Hepatocyte (in vitro differentiated cells): ENCODE measurements at regions not wholly inside any gene's neighbourhood (a gene's known extent, or its start where the extent isn't known, plus 50 kb on each side); places are given as distances from the start of the nearest gene placed in this dataset.

Experiments
- EZH2 ChIP-seq: fragments of 200-600 bp; sonication (generic); IDR thresholded peaks from 2 replicates; pipeline ENCODE4 v1.6.1; 2016; ENCODE audit warnings: antibody characterized with exemption, mild to moderate bottlenecking, borderline replicate concordance
- EZH2phosphoT487 ChIP-seq: fragments of 200-600 bp; sonication (generic); IDR thresholded peaks from one replicate; pipeline ENCODE4 v1.6.1; 2018; ENCODE audit warnings: antibody characterized with exemption, mild to moderate bottlenecking, low read depth, moderate library complexity; ENCODE audit not compliant: unreplicated experiment, severe bottlenecking
- TF ChIP-seq, protein P1 (sequence below): fragments of 200-600 bp; sonication (generic); IDR thresholded peaks from 2 replicates; pipeline ENCODE4 v1.5.1; 2016; ENCODE audit warnings: antibody characterized with exemption, mild to moderate bottlenecking; ENCODE audit not compliant: poor library complexity

DNA sequence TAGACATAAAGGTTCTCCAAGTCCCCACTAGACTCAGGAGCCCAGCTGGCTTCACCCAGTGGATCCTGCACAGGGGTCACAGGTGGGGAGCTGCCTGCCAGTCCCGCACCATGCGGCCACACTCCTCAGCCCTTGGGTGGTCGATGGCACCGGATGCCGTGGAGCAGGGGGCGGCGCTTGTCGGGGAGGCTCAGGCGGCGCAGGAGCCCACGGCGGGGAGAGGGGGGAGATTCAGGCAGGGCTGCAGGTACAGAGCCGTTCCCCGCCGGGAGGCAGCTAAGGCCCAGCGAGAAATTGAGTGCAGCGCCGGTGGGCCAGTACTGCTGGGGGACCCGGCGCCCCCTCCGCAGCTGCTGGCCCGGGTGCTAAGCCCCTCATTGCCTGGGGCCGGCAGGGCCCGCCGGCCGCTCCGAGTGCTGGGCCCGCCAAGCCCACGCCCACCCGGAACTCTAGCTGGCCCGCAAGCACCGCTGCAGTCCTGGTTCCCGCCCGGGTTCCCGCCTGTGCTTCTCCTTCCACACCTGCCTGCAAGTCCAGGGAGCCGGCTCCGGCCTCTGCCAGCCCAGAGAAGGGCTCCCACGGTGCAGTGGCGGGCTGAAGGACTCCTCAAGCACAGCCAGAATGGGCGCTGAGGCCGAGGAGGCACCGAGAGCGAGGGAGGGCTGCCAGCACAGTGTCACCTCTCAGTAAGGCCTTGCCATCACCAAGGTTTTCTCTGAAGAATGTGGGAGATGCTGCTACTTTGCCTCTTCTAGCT is 58.4 kb upstream of the PPP1R12A start:
- TF ChIP-seq, protein P1, sequence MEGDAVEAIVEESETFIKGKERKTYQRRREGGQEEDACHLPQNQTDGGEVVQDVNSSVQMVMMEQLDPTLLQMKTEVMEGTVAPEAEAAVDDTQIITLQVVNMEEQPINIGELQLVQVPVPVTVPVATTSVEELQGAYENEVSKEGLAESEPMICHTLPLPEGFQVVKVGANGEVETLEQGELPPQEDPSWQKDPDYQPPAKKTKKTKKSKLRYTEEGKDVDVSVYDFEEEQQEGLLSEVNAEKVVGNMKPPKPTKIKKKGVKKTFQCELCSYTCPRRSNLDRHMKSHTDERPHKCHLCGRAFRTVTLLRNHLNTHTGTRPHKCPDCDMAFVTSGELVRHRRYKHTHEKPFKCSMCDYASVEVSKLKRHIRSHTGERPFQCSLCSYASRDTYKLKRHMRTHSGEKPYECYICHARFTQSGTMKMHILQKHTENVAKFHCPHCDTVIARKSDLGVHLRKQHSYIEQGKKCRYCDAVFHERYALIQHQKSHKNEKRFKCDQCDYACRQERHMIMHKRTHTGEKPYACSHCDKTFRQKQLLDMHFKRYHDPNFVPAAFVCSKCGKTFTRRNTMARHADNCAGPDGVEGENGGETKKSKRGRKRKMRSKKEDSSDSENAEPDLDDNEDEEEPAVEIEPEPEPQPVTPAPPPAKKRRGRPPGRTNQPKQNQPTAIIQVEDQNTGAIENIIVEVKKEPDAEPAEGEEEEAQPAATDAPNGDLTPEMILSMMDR: no peak
- TF ChIP-seq EZH2: no peak
- no peak for TF ChIP-seq EZH2phosphoT487
